ENCODE measurements at regions not wholly inside any gene's neighbourhood (a gene's known extent, or its start where the extent isn't known, plus 50 kb on each side); places are given as distances from the start of the nearest gene placed in this dataset.

- no peak overlapping the region for H2AFZ ChIP-seq (ENCODE audit: low read depth, low read length)
- H3K9me3 ChIP-seq (ENCODE audit: low read length) = no peaks in the 10 kb centered on the region
- no peak overlapping the region for H3K4me3 ChIP-seq (ENCODE audit: low read length)
- no peaks in the 10 kb centered on the region for H3K4me1 ChIP-seq (ENCODE audit: insufficient read depth, low read length)
- no peaks in the 10 kb centered on the region for H3K36me3 ChIP-seq (ENCODE audit: insufficient read depth, low read length)
- no peaks in the 10 kb centered on the region for H3K27me3 ChIP-seq (ENCODE audit: insufficient read depth, low read length)
These were observed 409.2 kb downstream of the CDH7 start for GRCh38 chr18:66160007-66160406.

- no peak overlapping the region for H2AFZ ChIP-seq (ENCODE audit: low read depth, low read length)
- H3K27me3 ChIP-seq (ENCODE audit: insufficient read depth, low read length) = no peaks in the 10 kb centered on the region
- H3K4me1 ChIP-seq (ENCODE audit: insufficient read depth, low read length) = no peaks in the 10 kb centered on the region
- no peaks in the 10 kb centered on the region for H3K9me3 ChIP-seq (ENCODE audit: low read length)
- no peak overlapping the region for H3K4me3 ChIP-seq (ENCODE audit: low read length)
- H3K36me3 ChIP-seq (ENCODE audit: insufficient read depth, low read length) = no peaks in the 10 kb centered on the region
These were observed 408.6 kb downstream of the CDH7 start for GRCh38 chr18:66159451-66159850.

- Histone ChIP-seq H3K9me3 (ENCODE audit: low read length) (no peaks in the 10 kb centered on the region), H2AFZ (ENCODE audit: low read depth, low read length) (no peak overlapping the region), H3K36me3 (ENCODE audit: insufficient read depth, low read length) (no peaks in the 10 kb centered on the region), H3K27me3 (ENCODE audit: insufficient read depth, low read length) (no peaks in the 10 kb centered on the region), H3K4me3 (ENCODE audit: low read length) (no peak overlapping the region), H3K4me1 (ENCODE audit: insufficient read depth, low read length) (no peaks in the 10 kb centered on the region)
These were observed 406.3 kb downstream of the CDH7 start for GRCh38 chr18:66156946-66157687.

DNA sequence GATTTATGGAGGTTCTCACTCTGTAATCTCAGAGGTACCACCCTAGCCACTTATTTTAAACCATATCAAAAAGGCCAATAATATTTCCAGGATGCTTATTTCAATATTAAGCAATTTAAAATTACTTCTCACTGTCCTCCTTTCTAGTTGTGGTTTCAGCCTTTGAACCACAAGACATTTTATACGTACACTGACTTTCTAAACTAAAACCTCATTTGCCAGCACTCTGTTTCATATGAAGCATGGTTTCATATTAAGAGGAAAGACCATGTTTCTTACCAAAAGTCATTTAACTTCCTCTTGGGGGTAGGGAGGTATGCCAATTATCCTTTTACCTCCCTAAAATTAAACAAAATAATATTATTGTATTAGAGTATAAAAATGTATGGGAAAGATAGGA, 399.8 kb downstream of the CDH7 start:
- Histone ChIP-seq H3K4me3 (ENCODE audit: low read length) (no peak overlapping the region), H2AFZ (ENCODE audit: low read depth, low read length) (no peak overlapping the region), H3K4me1 (ENCODE audit: insufficient read depth, low read length) (no peaks in the 10 kb centered on the region), H3K36me3 (ENCODE audit: insufficient read depth, low read length) (no peaks in the 10 kb centered on the region), H3K9me3 (ENCODE audit: low read length) (no peaks in the 10 kb centered on the region), H3K27me3 (ENCODE audit: insufficient read depth, low read length) (no peaks in the 10 kb centered on the region)

- Histone ChIP-seq H3K9me3 (ENCODE audit: low read length) (no peaks in the 10 kb centered on the region), H2AFZ (ENCODE audit: low read depth, low read length) (no peak overlapping the region), H3K36me3 (ENCODE audit: insufficient read depth, low read length) (no peaks in the 10 kb centered on the region), H3K27me3 (ENCODE audit: insufficient read depth, low read length) (no peaks in the 10 kb centered on the region), H3K4me1 (ENCODE audit: insufficient read depth, low read length) (no peaks in the 10 kb centered on the region), H3K4me3 (ENCODE audit: low read length) (no peak overlapping the region)
These were observed 392.2 kb downstream of the CDH7 start for GRCh38 chr18:66143029-66143428.

GRCh38 chr18:66141716-66142115, 390.9 kb downstream of the CDH7 start:
- H3K4me1 ChIP-seq (ENCODE audit: insufficient read depth, low read length) = peaks cover 11% of the 10 kb centered on the region
- H3K4me3 ChIP-seq (ENCODE audit: low read length) = no peak overlapping the region
- no peak overlapping the region for H2AFZ ChIP-seq (ENCODE audit: low read depth, low read length)
- H3K27me3 ChIP-seq (ENCODE audit: insufficient read depth, low read length) = no peaks in the 10 kb centered on the region
- no peaks in the 10 kb centered on the region for H3K36me3 ChIP-seq (ENCODE audit: insufficient read depth, low read length)
- H3K9me3 ChIP-seq (ENCODE audit: low read length) = no peaks in the 10 kb centered on the region

DNA sequence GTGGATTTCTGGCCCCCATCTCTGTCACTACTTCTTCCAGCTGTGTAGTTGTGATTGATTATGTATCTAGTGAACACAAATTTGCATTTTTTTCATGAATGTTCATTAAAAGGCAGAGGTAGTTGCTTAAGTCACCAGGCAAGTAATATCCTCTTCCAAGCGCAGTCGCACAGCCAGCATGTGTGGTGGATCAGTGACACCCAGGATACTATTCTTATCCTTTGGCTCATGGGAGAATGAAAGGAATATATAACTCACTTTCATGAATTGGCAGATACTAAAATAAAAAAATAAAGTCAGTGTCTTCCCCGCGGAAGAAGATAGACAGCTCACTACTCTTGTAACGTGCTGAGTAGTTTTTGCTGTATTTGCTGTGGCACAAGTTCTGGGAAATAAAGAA, 387.8 kb downstream of the CDH7 start:
- H3K4me3 ChIP-seq (ENCODE audit: low read length) = no peak overlapping the region
- no peak overlapping the region for H2AFZ ChIP-seq (ENCODE audit: low read depth, low read length)
- H3K36me3 ChIP-seq (ENCODE audit: insufficient read depth, low read length) = no peaks in the 10 kb centered on the region
- peaks cover 33% of the 10 kb centered on the region for H3K4me1 ChIP-seq (ENCODE audit: insufficient read depth, low read length)
- H3K9me3 ChIP-seq (ENCODE audit: low read length) = no peaks in the 10 kb centered on the region
- no peaks in the 10 kb centered on the region for H3K27me3 ChIP-seq (ENCODE audit: insufficient read depth, low read length)

DNA sequence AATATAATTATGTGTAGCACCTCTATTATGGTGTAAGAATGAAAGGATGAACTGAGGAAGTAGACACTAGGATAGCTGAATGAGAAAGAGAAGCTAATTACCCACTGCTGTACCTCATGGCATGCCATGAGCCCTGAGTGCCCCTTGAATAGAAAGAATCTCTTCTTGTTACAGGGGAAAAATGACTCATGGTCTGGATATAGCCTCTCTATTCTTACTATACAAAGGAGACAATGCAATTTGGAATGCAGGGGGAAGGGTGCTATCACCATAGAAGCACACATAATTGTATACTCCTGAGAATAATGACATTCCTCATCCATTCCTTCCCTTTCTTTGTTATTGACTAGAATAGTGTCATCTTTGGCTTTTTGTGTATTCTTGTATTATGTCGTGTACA, 385.2 kb downstream of the CDH7 start:
- Histone ChIP-seq H3K4me3 (ENCODE audit: low read length) (no peak overlapping the region), H3K27me3 (ENCODE audit: insufficient read depth, low read length) (no peaks in the 10 kb centered on the region), H3K36me3 (ENCODE audit: insufficient read depth, low read length) (no peaks in the 10 kb centered on the region), H3K9me3 (ENCODE audit: low read length) (no peaks in the 10 kb centered on the region), H2AFZ (ENCODE audit: low read depth, low read length) (no peak overlapping the region), H3K4me1 (ENCODE audit: insufficient read depth, low read length) (peaks cover 33% of the 10 kb centered on the region)

DNA sequence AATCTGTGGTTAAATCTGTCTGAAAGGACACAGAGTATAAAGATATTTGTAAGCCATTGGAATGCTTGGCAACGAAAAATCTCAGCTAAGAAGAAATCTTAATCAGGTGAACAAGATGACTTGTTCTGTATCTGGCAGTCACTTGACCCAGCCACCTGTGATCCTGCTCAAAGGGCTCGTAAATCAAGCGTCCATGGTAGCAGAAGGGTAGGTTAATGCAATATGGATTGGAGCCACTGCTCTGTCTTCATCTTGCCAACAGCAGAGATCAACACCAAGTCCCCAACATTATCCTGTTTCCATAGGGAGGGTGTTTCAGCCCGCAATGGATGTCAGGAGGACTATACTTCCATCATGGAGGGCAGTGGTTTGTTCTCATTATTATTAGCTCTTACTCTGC, 378.4 kb downstream of the CDH7 start:
- no peak overlapping the region for H2AFZ ChIP-seq (ENCODE audit: low read depth, low read length)
- no peaks in the 10 kb centered on the region for H3K27me3 ChIP-seq (ENCODE audit: insufficient read depth, low read length)

DNA sequence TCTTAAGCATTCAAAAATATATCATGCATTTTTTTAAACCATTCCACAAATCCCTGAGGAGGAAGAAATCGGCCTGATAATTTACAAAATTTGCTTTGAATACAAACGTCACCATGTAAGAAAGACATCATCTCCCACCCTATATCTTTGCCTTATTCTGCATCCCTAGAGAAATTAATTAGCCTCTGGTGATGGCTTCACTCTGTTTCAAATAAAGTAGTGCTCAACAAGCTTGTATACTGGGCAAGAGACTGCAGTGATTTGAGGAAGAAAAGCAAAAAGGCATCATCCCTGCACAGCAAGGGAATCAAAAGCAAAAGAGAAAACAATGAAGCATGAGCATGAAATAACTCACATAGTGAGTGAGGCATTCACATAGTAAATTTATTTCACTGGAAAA, 375.5 kb downstream of the CDH7 start:
- no peak overlapping the region for H3K4me3 ChIP-seq (ENCODE audit: low read length)
- peaks cover 2% of the 10 kb centered on the region for H3K4me1 ChIP-seq (ENCODE audit: insufficient read depth, low read length)
- H2AFZ ChIP-seq (ENCODE audit: low read depth, low read length) = no peak overlapping the region
- H3K27me3 ChIP-seq (ENCODE audit: insufficient read depth, low read length) = no peaks in the 10 kb centered on the region
- no peaks in the 10 kb centered on the region for H3K9me3 ChIP-seq (ENCODE audit: low read length)
- no peaks in the 10 kb centered on the region for H3K36me3 ChIP-seq (ENCODE audit: insufficient read depth, low read length)

More for the DNA sequence above, 378.4 kb downstream of the CDH7 start:
- H3K4me1 ChIP-seq (ENCODE audit: insufficient read depth, low read length) = peaks cover 2% of the 10 kb centered on the region
- H3K4me3 ChIP-seq (ENCODE audit: low read length) = no peak overlapping the region
- no peaks in the 10 kb centered on the region for H3K36me3 ChIP-seq (ENCODE audit: insufficient read depth, low read length)
- H3K9me3 ChIP-seq (ENCODE audit: low read length) = no peaks in the 10 kb centered on the region

DNA sequence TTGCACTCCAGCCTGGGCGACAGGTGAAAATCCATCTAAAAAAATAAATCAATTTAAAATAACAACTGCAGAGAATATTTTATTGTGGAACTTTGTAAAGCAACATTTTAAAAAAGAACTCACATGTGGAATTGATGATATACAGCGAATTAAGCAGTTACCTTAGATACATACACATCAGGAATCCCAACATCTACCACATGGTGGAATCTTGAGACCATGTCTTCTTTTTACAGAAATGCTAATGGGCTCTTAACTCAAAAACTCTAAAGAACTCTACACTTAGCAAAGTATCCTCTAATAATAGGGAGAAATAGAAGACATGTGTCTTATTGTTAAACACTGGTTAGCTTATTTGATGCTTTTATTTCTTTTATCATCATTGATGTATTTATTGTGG, 373.6 kb downstream of the CDH7 start:
- peaks cover 2% of the 10 kb centered on the region for H3K4me1 ChIP-seq (ENCODE audit: insufficient read depth, low read length)
- no peaks in the 10 kb centered on the region for H3K9me3 ChIP-seq (ENCODE audit: low read length)
- no peak overlapping the region for H3K4me3 ChIP-seq (ENCODE audit: low read length)
- H3K36me3 ChIP-seq (ENCODE audit: insufficient read depth, low read length) = no peaks in the 10 kb centered on the region
- H3K27me3 ChIP-seq (ENCODE audit: insufficient read depth, low read length) = no peaks in the 10 kb centered on the region
- no peak overlapping the region for H2AFZ ChIP-seq (ENCODE audit: low read depth, low read length)

DNA sequence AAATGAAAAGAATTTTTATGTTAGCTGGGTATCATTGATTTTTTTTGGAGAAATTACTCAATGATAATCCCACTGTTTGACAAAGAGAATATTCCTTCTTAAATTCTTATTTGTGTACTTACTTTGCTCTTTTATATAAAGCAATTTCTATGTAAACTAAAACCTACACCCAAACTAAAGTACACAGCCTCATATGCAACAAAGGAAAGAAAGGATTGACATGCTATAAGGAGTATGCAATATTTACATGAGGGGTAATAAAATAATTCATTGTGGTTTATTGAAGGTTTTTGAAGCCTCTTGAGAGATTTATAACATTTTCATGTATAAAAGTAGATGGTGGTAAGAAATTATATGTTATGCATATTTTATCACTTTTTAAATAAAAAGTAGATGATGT, 368.5 kb downstream of the CDH7 start:
- Histone ChIP-seq H3K4me1 (ENCODE audit: insufficient read depth, low read length) (no peaks in the 10 kb centered on the region), H3K27me3 (ENCODE audit: insufficient read depth, low read length) (no peaks in the 10 kb centered on the region), H3K4me3 (ENCODE audit: low read length) (no peak overlapping the region), H2AFZ (ENCODE audit: low read depth, low read length) (no peak overlapping the region), H3K36me3 (ENCODE audit: insufficient read depth, low read length) (no peaks in the 10 kb centered on the region), H3K9me3 (ENCODE audit: low read length) (no peaks in the 10 kb centered on the region)

GRCh38 chr18:66111018-66111417, 360.2 kb downstream of the CDH7 start:
- Histone ChIP-seq H3K4me3 (ENCODE audit: low read length) (no peak overlapping the region), H2AFZ (ENCODE audit: low read depth, low read length) (no peak overlapping the region), H3K9me3 (ENCODE audit: low read length) (no peaks in the 10 kb centered on the region), H3K27me3 (ENCODE audit: insufficient read depth, low read length) (no peaks in the 10 kb centered on the region), H3K36me3 (ENCODE audit: insufficient read depth, low read length) (no peaks in the 10 kb centered on the region), H3K4me1 (ENCODE audit: insufficient read depth, low read length) (peaks cover 10% of the 10 kb centered on the region)

- H3K9me3 ChIP-seq (ENCODE audit: low read length) = no peaks in the 10 kb centered on the region
- no peaks in the 10 kb centered on the region for H3K36me3 ChIP-seq (ENCODE audit: insufficient read depth, low read length)
- H3K4me1 ChIP-seq (ENCODE audit: insufficient read depth, low read length) = peaks cover 10% of the 10 kb centered on the region
- no peak overlapping the region for H3K4me3 ChIP-seq (ENCODE audit: low read length)
- no peak overlapping the region for H2AFZ ChIP-seq (ENCODE audit: low read depth, low read length)
- no peaks in the 10 kb centered on the region for H3K27me3 ChIP-seq (ENCODE audit: insufficient read depth, low read length)
These were observed 359.8 kb downstream of the CDH7 start for GRCh38 chr18:66110607-66111006.
